MM.1S (cell line): ENCODE measurements at regions not wholly inside any gene's neighbourhood (a gene's known extent, or its start where the extent isn't known, plus 50 kb on each side); places are given as distances from the start of the nearest gene placed in this dataset.

Experiments used
- DNase-seq: peaks from one replicate; pipeline ENCODE4 v3.0.0-alpha.2; 2015
- H2AFZ ChIP-seq: fragments of 300-600 bp; sonication (generic); 2 replicates; pipeline ENCODE4 v1.6.0; 2016; ENCODE audit warnings: antibody characterized with exemption, low read length
- H3F3A ChIP-seq: fragments of 300-600 bp; sonication (generic); 2 replicates; pipeline ENCODE4 v1.6.1; 2016; ENCODE audit warnings: mild to moderate bottlenecking, antibody characterized with exemption, low read length, moderate library complexity, mixed read lengths; ENCODE audit not compliant: insufficient read depth
- H3K27ac ChIP-seq: fragments of 300-600 bp; sonication (generic); 2 replicates; pipeline ENCODE4 v1.5.1; 2016; ENCODE audit warnings: mild to moderate bottlenecking, low read length
- H3K27me3 ChIP-seq: fragments of 300-600 bp; sonication (generic); replicated peaks from 2 replicates; pipeline ENCODE4 v1.6.0; 2016; ENCODE audit warnings: low read length; ENCODE audit not compliant: insufficient read depth
- H3K36me3 ChIP-seq: fragments of 300-600 bp; sonication (generic); replicated peaks from 2 replicates; pipeline ENCODE4 v1.6.1; 2016; ENCODE audit warnings: mild to moderate bottlenecking, low read length, mixed read lengths; ENCODE audit not compliant: insufficient read depth
- H3K4me1 ChIP-seq: fragments of 300-600 bp; sonication (generic); 2 replicates; pipeline ENCODE4 v1.6.1; 2016; ENCODE audit warnings: low read length, mixed read lengths
- H3K4me2 ChIP-seq: fragments of 300-600 bp; sonication (generic); 2 replicates; pipeline ENCODE4 v1.6.0; 2016; ENCODE audit warnings: low read depth, low read length
- H3K4me3 ChIP-seq: fragments of 300-600 bp; sonication (generic); 2 replicates; pipeline ENCODE4 v1.5.1; 2016; ENCODE audit warnings: low read length, mixed read lengths
- H3K79me2 ChIP-seq: fragments of 300-600 bp; sonication (generic); 2 replicates; pipeline ENCODE4 v1.6.1; 2016; ENCODE audit warnings: mixed run types, low read length, mixed read lengths
- H3K9ac ChIP-seq: fragments of 300-600 bp; sonication (generic); 2 replicates; pipeline ENCODE4 v1.6.1; 2016; ENCODE audit warnings: low read length, mixed read lengths
- H3K9me2 ChIP-seq: fragments of 300-600 bp; sonication (generic); replicated peaks from 2 replicates; pipeline ENCODE4 v1.6.1; 2016; ENCODE audit warnings: mild to moderate bottlenecking, low read length, mixed read lengths; ENCODE audit not compliant: insufficient read depth
- H3K9me3 ChIP-seq: fragments of 300-600 bp; sonication (generic); replicated peaks from 2 replicates; pipeline ENCODE4 v1.6.1; 2016; ENCODE audit warnings: mild to moderate bottlenecking, low read length, mixed read lengths; ENCODE audit not compliant: insufficient read depth
- H4K20me1 ChIP-seq: fragments of 300-600 bp; sonication (generic); 2 replicates; pipeline ENCODE4 v1.6.1; 2016; ENCODE audit warnings: mild to moderate bottlenecking, low read length, moderate library complexity, mixed read lengths; ENCODE audit not compliant: insufficient read depth
- EZH2 ChIP-seq: fragments of 300-600 bp; sonication (generic); optimal IDR thresholded peaks from 2 replicates; pipeline ENCODE3; 2017; ENCODE audit warnings: low read depth, mild to moderate bottlenecking, antibody characterized with exemption, low read length, mixed read lengths
- EZH2phosphoT487 ChIP-seq: fragments of 300-600 bp; sonication (generic); IDR thresholded peaks from 2 replicates; pipeline ENCODE4 v1.6.1; 2018; ENCODE audit warnings: antibody characterized with exemption, low read length
- TF ChIP-seq, protein P1 (sequence below): fragments of 300-600 bp; sonication (generic); IDR thresholded peaks from 2 replicates; pipeline ENCODE4 v1.5.1; 2016; ENCODE audit warnings: antibody characterized with exemption, low read length, mixed read lengths

DNA sequence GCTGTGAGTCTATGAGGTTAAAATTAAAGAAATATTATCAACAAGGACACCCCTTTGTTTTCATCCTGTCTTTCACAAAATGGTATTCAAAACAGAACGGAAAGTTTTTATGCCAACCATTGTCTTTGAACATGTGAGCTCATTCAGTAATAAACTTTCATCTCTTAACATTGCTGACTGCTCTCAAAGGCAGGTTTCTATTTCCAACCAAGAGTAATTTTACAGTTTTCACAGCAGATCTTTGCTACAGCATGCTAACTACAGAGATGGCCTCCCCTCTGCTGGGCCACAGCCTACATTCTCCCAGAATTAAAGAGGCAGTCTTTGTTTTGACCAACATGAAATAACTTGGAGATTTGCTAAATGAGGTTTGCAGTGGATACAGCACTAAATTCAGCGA lies 101.5 kb downstream of the DMRT2 start:
- no peak for DNase-seq
- Histone ChIP-seq H3K4me2 (no peak overlapping the region), H3K27ac (no peak overlapping the region), H3K4me1 (no peaks in the 10 kb centered on the region), H3K4me3 (no peak overlapping the region), H2AFZ (no peak overlapping the region), H3F3A (no peaks in the 10 kb centered on the region), H3K9me3 (no peaks in the 10 kb centered on the region), H3K36me3 (no peaks in the 10 kb centered on the region), H3K79me2 (no peaks in the 10 kb centered on the region), H3K9me2 (no peaks in the 10 kb centered on the region), H3K27me3 (no peaks in the 10 kb centered on the region), H3K9ac (no peak overlapping the region), H4K20me1 (no peaks in the 10 kb centered on the region)
- TF ChIP-seq EZH2phosphoT487 = no peak
- no peak for TF ChIP-seq EZH2
- TF ChIP-seq, protein P1, sequence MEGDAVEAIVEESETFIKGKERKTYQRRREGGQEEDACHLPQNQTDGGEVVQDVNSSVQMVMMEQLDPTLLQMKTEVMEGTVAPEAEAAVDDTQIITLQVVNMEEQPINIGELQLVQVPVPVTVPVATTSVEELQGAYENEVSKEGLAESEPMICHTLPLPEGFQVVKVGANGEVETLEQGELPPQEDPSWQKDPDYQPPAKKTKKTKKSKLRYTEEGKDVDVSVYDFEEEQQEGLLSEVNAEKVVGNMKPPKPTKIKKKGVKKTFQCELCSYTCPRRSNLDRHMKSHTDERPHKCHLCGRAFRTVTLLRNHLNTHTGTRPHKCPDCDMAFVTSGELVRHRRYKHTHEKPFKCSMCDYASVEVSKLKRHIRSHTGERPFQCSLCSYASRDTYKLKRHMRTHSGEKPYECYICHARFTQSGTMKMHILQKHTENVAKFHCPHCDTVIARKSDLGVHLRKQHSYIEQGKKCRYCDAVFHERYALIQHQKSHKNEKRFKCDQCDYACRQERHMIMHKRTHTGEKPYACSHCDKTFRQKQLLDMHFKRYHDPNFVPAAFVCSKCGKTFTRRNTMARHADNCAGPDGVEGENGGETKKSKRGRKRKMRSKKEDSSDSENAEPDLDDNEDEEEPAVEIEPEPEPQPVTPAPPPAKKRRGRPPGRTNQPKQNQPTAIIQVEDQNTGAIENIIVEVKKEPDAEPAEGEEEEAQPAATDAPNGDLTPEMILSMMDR = no peak

DNA sequence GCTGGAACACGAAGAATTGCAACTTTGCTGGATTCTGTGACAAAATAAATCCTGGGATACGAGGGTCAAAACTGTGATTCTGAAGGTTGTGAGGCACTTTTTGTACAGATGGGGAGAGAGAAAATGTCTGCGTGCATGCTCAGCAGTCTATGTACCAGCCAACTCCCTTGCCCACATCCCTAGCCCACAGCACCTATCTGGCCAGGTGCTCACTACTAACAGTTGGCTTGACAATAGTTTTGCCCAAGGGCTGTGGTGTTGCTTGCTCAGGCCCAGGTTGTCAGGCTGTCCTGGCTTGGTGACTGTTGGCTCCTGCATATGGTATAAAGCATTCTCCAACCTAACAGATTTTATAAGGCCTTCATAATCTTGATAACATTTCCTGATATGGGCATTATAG lies 102.0 kb downstream of the DMRT2 start:
- Histone ChIP-seq H3K9ac (no peak overlapping the region), H3K79me2 (no peaks in the 10 kb centered on the region), H4K20me1 (no peaks in the 10 kb centered on the region), H3K27ac (no peak overlapping the region), H3F3A (no peaks in the 10 kb centered on the region), H3K36me3 (no peaks in the 10 kb centered on the region), H3K4me2 (no peak overlapping the region), H3K27me3 (no peaks in the 10 kb centered on the region), H3K9me2 (no peaks in the 10 kb centered on the region), H3K4me3 (no peak overlapping the region), H3K4me1 (no peaks in the 10 kb centered on the region), H2AFZ (no peak overlapping the region), H3K9me3 (no peaks in the 10 kb centered on the region)
- TF ChIP-seq EZH2phosphoT487 = no peak
- TF ChIP-seq, protein P1 = no peak
- TF ChIP-seq EZH2 = no peak
- no peak for DNase-seq

DNA sequence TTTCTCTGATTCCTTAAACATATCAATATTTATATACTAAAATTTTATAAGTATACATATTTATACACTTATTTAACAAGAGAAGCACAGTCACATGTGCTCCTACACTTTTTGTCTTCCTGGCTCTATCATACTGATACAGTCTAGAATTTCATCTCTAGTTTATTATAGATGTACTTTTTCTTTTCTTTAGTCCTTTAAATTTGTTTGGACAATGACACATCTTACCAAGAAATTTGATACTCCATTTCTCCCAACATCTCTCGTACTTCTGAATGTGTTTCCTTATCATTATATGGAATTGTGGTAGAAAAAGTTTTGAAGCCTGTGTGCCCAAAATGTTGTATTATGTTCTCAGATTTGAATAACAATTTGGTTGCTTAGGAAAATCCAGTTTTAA lies 104.6 kb downstream of the DMRT2 start:
- H3K27ac ChIP-seq = no peak overlapping the region
- no peaks in the 10 kb centered on the region for H3K4me1 ChIP-seq
- H3K4me2 ChIP-seq = no peak overlapping the region
- DNase-seq = no peak
- H3K27me3 ChIP-seq = no peaks in the 10 kb centered on the region
- no peak for TF ChIP-seq EZH2phosphoT487
- no peak for TF ChIP-seq EZH2
- TF ChIP-seq, protein P1 = no peak
- H2AFZ ChIP-seq = no peak overlapping the region
- H3K4me3 ChIP-seq = no peak overlapping the region
- no peak overlapping the region for H3K9ac ChIP-seq
- no peaks in the 10 kb centered on the region for H3K9me3 ChIP-seq
- H3F3A ChIP-seq = no peaks in the 10 kb centered on the region
- H3K79me2 ChIP-seq = no peaks in the 10 kb centered on the region
- H4K20me1 ChIP-seq = no peaks in the 10 kb centered on the region
- H3K36me3 ChIP-seq = no peaks in the 10 kb centered on the region
- H3K9me2 ChIP-seq = no peaks in the 10 kb centered on the region

DNA sequence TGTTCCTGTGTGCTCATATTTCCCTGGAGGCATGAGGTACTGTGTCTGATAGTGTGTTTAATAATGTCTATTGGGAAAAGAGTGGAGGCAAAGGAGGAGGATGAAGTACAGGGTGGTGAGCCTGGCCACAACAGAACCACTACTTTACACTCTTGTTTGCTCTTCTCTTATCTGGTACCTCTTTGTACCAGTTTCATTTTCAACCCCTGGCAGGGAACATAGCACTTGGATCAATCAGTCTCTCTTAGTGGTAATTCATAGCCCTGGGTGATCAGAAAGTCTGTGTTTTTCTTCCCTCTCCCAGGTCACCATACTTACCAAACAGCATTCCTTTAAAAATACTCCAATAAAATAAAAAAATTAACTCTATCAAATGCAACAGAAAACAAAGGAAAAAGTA lies 105.4 kb downstream of the DMRT2 start:
- TF ChIP-seq, protein P1 = no peak
- TF ChIP-seq EZH2 = no peak
- no peak for TF ChIP-seq EZH2phosphoT487
- no peaks in the 10 kb centered on the region for H3K9me2 ChIP-seq
- H3K79me2 ChIP-seq = no peaks in the 10 kb centered on the region
- H3K9ac ChIP-seq = no peak overlapping the region
- no peak overlapping the region for H3K27ac ChIP-seq
- no peak overlapping the region for H3K4me3 ChIP-seq
- no peaks in the 10 kb centered on the region for H3F3A ChIP-seq
- DNase-seq = no peak
- H3K27me3 ChIP-seq = no peaks in the 10 kb centered on the region
- no peaks in the 10 kb centered on the region for H4K20me1 ChIP-seq
- H3K9me3 ChIP-seq = no peaks in the 10 kb centered on the region
- no peaks in the 10 kb centered on the region for H3K4me1 ChIP-seq
- no peak overlapping the region for H3K4me2 ChIP-seq
- no peaks in the 10 kb centered on the region for H3K36me3 ChIP-seq
- no peak overlapping the region for H2AFZ ChIP-seq
